Tibial nerve (tissue), 4 donors: ENCODE measurements at regions not wholly inside any gene's neighbourhood (a gene's known extent, or its start where the extent isn't known, plus 50 kb on each side); places are given as distances from the start of the nearest gene placed in this dataset.

ENCODE experiments used
- DNase-seq, 2 donors: peaks; one replicate each; pipeline ENCODE4 v3.0.0-alpha.2; 2019; ENCODE audit warnings: low spot score in 2 of 2
- H3K27ac ChIP-seq, 4 donors: fragments of 200-600 bp; sonication (generic) in 3 of 4; one replicate each; pipeline ENCODE4 v1.5.1; 2017 to 2019; ENCODE audit warnings: mild to moderate bottlenecking in 1 of 4
- H3K27me3 ChIP-seq, 2 donors: fragments of 200-600 bp; sonication (generic) in 1 of 2; one replicate each; pipeline versions ENCODE4 v1.5.1 to v1.6.0; 2017 to 2019
- H3K36me3 ChIP-seq, 3 donors: fragments of 200-600 bp; sonication (generic); one replicate each; pipeline ENCODE4 v1.5.1; 2018 to 2019
- H3K4me1 ChIP-seq, 4 donors: fragments of 200-600 bp; sonication (generic) in 3 of 4; one replicate each; pipeline ENCODE4 v1.5.1; 2017 to 2019
- H3K4me3 ChIP-seq, 4 donors: fragments of 200-600 bp; sonication (generic) in 3 of 4; one replicate each; pipeline ENCODE4 v1.5.1; 2017 to 2019; ENCODE audit warnings: mild to moderate bottlenecking in 1 of 4, moderate library complexity in 1 of 4
- H3K9me3 ChIP-seq, 4 donors: fragments of 200-600 bp; sonication (generic) in 3 of 4; one replicate each; pipeline ENCODE4 v1.5.1; 2017 to 2019
- EP300 ChIP-seq, 2 donors: sonication (generic); formaldehyde crosslinking; IDR thresholded peaks; one replicate each; pipeline ENCODE4 v1.6.1; 2017; ENCODE audit warnings: antibody characterized with exemption in 2 of 2, mild to moderate bottlenecking in 1 of 2
- POLR2A ChIP-seq, 2 donors: fragments of 450-650 bp; IDR thresholded peaks; one replicate each; pipeline ENCODE4 v1.6.1; 2017; ENCODE audit warnings: antibody characterized with exemption in 2 of 2, mild to moderate bottlenecking in 2 of 2, moderate library complexity in 2 of 2
- WGBS, 2 donors: methylation state at CpG; one replicate each; pipeline ENCODE4 v1.1.5; 2018; 5-methylcytosine and 5-hydroxymethylcytosine counted together
- TF ChIP-seq, protein P1 (sequence below), 5 experiments: fragments of 200-600 bp in 3 of 5; fragments of 450-650 bp in 2 of 5; sonication (generic) in 3 of 5; IDR thresholded peaks; one replicate each; pipeline ENCODE4 v1.5.1; 2016 to 2019; ENCODE audit warnings: antibody characterized with exemption in 5 of 5, mild to moderate bottlenecking in 3 of 5, moderate library complexity in 2 of 5

DNA sequence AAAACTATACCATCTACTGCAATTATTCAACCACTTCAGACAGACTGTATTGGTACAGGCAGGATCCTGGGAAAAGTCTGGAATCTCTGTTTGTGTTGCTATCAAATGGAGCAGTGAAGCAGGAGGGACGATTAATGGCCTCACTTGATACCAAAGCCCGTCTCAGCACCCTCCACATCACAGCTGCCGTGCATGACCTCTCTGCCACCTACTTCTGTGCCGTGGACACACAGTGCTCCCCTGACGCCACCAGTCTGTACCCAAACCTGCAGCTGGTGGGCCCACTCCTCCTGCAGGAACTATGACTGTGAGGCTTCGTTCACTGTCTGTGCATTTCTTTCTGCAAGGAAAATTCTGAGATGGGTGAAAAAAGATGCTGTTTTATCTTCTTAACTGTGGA lies 284.7 kb downstream of the DAD1 start:
- Histone ChIP-seq H3K4me3 (no peak overlapping the region), H3K4me1 (no peaks in the 10 kb centered on the region), H3K27me3 (no peaks in the 10 kb centered on the region), H3K9me3 (no peaks in the 10 kb centered on the region), H3K27ac (no peak overlapping the region), H3K36me3 (no peaks in the 10 kb centered on the region)
- DNase-seq = no peak
- 79 to 80% methylated on average over 6 of the region's 6 CpGs for WGBS, 2 donors
- no peak for TF ChIP-seq EP300 (IDR thresholded peaks at IDR 0.05)
- no peak for TF ChIP-seq POLR2A (IDR thresholded peaks at IDR 0.05)
- TF ChIP-seq, protein P1, sequence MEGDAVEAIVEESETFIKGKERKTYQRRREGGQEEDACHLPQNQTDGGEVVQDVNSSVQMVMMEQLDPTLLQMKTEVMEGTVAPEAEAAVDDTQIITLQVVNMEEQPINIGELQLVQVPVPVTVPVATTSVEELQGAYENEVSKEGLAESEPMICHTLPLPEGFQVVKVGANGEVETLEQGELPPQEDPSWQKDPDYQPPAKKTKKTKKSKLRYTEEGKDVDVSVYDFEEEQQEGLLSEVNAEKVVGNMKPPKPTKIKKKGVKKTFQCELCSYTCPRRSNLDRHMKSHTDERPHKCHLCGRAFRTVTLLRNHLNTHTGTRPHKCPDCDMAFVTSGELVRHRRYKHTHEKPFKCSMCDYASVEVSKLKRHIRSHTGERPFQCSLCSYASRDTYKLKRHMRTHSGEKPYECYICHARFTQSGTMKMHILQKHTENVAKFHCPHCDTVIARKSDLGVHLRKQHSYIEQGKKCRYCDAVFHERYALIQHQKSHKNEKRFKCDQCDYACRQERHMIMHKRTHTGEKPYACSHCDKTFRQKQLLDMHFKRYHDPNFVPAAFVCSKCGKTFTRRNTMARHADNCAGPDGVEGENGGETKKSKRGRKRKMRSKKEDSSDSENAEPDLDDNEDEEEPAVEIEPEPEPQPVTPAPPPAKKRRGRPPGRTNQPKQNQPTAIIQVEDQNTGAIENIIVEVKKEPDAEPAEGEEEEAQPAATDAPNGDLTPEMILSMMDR (IDR thresholded peaks at IDR 0.05) = no peak

DNA sequence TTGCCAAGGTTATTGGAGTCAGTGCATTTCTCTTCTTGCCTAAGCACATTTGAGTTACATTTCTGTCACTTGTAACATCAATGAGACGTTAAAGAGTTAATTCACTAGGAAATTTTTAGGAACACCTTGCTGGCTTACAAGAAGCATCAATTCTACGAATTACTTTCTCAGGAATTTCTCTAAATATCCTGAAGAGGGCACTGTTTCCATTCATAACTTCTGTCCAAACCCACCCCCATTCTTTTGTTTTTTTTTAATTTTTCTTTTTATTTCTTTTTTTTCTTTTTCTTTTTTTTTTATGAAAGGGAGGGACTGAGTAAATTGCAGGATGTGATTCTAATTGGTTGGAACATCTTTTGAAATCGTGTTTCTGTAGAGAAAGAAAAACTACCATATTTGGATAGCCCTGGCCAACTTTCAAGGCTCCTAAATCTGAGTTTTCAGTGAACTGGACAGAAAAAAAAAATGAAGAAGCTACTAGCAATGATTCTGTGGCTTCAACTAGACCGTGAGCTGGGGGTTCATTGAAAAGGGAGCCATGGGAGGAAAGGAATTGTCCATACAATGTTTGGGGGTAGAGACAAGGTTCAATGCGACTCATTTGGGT lies 285.3 kb downstream of the DAD1 start:
- H3K36me3 ChIP-seq = no peaks in the 10 kb centered on the region
- TF ChIP-seq, protein P1 (IDR thresholded peaks at IDR 0.05) = peak in 4 of 5 experiments; percentile 20 to 48 (median 35)
- no peak for TF ChIP-seq EP300 (IDR thresholded peaks at IDR 0.05)
- no peak for DNase-seq
- H3K9me3 ChIP-seq = no peaks in the 10 kb centered on the region
- no peak overlapping the region for H3K4me3 ChIP-seq
- WGBS, 2 donors = 28 to 36% methylated on average over 5 of the region's 5 CpGs
- no peaks in the 10 kb centered on the region for H3K4me1 ChIP-seq
- no peaks in the 10 kb centered on the region for H3K27me3 ChIP-seq
- H3K27ac ChIP-seq = no peak overlapping the region

DNA sequence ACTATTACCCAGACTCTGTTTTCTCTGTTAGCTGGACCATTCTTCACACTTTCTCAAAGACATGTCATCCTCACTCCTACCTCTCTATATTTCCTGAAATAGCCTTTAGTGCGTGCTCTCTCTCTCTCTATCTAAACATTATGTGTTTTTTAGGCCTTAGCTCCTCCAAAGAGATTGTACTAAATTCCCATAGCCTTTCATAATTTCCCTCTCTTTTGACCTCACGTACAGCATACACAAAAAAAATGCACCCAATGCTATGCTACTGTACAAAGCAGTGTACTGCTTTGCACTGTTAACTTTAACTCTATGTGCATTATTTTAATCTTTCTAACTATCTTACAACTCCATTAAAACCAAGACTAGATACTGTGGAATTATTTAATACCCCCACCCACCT lies 288.4 kb downstream of the DAD1 start:
- Histone ChIP-seq H3K36me3 (no peaks in the 10 kb centered on the region), H3K27ac (no peak overlapping the region), H3K27me3 (no peaks in the 10 kb centered on the region), H3K9me3 (no peaks in the 10 kb centered on the region), H3K4me3 (no peak overlapping the region), H3K4me1 (no peaks in the 10 kb centered on the region)
- WGBS, 2 donors = 60 to 61% methylated on average over 2 of the region's 2 CpGs
- no peak for DNase-seq
- TF ChIP-seq EP300 (IDR thresholded peaks at IDR 0.05) (no peak), POLR2A (IDR thresholded peaks at IDR 0.05) (no peak)
- TF ChIP-seq, protein P1 (IDR thresholded peaks at IDR 0.05) = no peak

DNA sequence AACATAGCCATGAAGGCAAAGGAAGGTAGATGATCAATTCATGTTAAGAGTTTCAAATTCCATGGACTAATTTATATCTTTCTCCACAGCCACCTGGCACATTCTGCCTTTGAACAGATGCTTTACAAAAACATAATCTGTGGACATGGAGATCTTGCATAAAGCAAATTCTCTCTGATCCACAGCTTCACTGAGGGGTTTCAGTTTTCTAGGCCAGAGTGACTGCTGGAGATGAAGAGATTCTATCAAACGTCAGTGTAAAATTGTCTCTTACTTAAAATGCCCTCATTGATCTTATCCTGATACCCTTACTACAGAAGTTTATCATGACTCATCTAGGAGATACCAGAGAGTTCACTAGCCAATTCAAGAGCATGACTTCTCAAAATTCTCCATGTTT lies 291.6 kb downstream of the DAD1 start:
- TF ChIP-seq, protein P1 (IDR thresholded peaks at IDR 0.05) = no peak
- TF ChIP-seq POLR2A (IDR thresholded peaks at IDR 0.05) = no peak
- TF ChIP-seq EP300 (IDR thresholded peaks at IDR 0.05) = no peak
- Histone ChIP-seq H3K4me1 (no peaks in the 10 kb centered on the region), H3K27me3 (no peaks in the 10 kb centered on the region), H3K27ac (no peak overlapping the region), H3K36me3 (no peaks in the 10 kb centered on the region), H3K9me3 (no peaks in the 10 kb centered on the region), H3K4me3 (no peak overlapping the region)
- no peak for DNase-seq
- 61 to 63% methylated on average over 1 of the region's 1 CpG for WGBS, 2 donors

DNA sequence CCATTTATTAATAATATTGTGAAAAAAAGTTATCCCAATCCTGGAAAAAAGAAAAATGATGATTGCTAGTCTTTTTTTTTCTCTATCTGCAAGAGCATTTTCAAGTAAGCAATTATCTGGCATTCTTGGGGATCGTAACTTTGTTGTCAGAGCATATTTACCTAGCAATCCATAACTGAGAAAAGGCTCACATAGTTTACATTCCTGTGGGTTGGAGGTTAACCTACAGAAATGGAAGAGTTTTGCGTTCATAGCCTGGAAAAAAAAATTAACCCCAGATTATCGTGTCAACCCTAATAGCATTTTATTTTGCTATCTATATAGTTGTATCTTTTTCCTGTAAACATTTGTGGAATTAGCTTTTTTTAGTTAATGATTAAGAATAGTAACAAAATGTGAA lies 292.3 kb downstream of the DAD1 start:
- H3K4me1 ChIP-seq = no peaks in the 10 kb centered on the region
- no peaks in the 10 kb centered on the region for H3K9me3 ChIP-seq
- H3K27me3 ChIP-seq = no peaks in the 10 kb centered on the region
- TF ChIP-seq POLR2A (IDR thresholded peaks at IDR 0.05) = no peak
- TF ChIP-seq, protein P1 (IDR thresholded peaks at IDR 0.05) = no peak
- TF ChIP-seq EP300 (IDR thresholded peaks at IDR 0.05) = no peak
- no peak overlapping the region for H3K4me3 ChIP-seq
- no peak overlapping the region for H3K27ac ChIP-seq
- WGBS, 2 donors = 22 to 31% methylated on average over 3 of the region's 3 CpGs
- no peak for DNase-seq
- H3K36me3 ChIP-seq = no peaks in the 10 kb centered on the region
